ENCODE measurements at regions not wholly inside any gene's neighbourhood (a gene's known extent, or its start where the extent isn't known, plus 50 kb on each side); places are given as distances from the start of the nearest gene placed in this dataset.

DNA sequence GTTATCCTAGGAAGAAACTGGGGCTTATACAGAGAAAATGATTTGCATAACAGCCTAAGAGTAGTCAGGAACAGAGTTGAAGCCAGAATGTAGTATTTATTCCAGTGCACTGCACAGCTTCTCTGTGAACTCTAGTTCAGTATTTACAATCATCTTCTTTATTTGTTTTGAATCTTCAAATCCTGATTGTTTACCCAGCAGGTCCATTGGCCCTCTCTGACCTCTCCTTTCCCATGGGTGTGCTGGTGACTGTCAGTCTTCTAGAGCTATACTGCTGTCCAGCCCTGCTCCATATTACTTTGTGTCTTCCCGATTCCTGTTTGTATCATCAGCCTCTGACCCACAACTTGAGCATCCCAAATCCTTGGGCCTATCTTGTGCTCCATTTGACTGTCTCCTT, 301.9 kb upstream of the HS3ST1 start:
- no peak for DNase-seq

GRCh38 chr4:11729548-11729947, 300.9 kb upstream of the HS3ST1 start:
- DNase-seq, result no peak

DNA sequence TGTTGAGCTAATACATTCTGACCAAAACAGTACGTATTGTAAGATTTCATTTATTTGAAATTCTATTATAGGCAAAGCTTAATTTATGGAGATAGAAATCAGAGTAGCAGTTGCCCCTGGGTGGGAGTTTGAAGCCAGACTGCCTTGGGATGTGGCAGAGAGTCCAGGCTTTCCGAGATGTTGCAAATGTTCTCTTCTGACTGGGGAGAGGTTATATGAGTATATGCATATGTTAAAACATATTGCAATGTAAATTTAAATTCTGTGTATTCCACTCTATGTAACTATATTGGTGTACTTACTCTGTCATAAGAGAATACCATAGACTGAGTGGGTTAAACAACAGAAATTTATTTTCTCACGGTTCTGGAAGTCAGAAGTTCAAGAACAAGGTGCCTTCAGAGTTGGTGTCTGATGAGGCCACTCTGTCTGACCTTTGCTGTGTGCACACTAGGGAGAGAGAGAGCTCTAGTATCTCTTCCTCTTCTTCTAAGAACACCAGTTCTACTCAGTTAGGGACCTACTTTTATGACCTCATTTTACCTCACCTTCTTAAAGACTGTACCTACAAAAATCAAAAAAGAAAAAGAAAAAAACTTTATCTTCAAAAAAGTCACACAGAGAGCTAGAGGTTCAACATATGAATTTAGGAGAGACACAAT, 299.3 kb upstream of the HS3ST1 start:
- no peak for DNase-seq

DNA sequence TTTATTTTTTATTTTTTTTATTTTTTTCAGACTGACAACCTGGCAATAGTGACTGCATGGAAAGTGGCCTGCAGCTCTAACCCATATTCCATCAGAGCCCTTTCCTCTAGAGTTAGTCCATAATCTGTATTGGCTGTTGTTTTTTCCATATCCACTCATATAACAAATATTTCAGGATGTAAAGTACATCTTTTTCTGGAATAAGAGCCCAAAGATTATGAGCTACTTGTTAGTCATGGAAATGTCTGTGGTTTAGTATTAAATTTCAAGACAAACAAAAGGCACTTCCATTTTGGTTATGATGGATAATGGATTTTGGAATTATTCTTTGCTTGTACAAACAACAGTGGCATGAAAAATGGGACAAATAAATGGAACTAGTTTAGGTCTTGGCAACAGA, 296.0 kb upstream of the HS3ST1 start:
- DNase-seq, result no peak

GRCh38 chr4:11722223-11722622, 293.5 kb upstream of the HS3ST1 start:
- DNase-seq, result no peak

DNA sequence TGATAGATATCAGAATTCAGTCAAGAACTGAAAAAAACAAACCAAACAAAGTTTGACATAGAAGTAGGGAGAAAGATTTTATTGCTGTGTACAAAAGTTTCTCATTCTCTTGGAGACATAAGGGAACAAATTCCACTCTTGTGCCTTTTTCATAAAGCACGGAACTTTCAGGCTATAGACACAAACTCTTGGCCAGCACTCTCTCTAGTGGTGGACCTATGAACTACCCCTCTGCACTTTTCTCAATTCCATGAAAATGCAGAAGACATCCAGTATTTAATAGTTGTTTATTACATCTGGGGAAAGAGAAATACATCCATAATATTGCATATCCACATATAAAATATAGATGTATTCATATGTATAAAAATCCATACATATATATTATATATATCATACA, 291.6 kb upstream of the HS3ST1 start:
- DNase-seq, result peak; percentile 15

DNA sequence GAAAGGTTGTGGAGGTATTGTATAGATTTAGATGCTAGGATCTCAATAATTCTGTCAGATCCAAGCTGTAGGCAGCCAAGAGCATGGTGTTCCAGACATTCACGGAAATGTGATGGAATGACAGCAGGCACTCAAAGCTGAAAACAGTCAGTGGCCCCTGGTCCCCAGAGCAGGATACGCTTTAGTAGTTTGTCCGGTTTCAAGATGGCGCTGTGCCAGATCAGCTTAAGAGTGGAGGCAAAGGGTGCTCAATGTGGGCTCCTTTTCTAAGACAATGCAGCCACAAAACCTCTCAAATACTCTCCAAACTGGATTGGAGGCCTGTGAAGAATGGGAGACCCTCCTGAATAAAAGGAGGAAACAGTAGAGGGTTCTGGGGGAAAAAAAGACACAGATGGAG, 291.2 kb upstream of the HS3ST1 start:
- no peak for DNase-seq

GRCh38 chr4:11715753-11716521, 287.2 kb upstream of the HS3ST1 start:
- DNase-seq, result no peak

DNA sequence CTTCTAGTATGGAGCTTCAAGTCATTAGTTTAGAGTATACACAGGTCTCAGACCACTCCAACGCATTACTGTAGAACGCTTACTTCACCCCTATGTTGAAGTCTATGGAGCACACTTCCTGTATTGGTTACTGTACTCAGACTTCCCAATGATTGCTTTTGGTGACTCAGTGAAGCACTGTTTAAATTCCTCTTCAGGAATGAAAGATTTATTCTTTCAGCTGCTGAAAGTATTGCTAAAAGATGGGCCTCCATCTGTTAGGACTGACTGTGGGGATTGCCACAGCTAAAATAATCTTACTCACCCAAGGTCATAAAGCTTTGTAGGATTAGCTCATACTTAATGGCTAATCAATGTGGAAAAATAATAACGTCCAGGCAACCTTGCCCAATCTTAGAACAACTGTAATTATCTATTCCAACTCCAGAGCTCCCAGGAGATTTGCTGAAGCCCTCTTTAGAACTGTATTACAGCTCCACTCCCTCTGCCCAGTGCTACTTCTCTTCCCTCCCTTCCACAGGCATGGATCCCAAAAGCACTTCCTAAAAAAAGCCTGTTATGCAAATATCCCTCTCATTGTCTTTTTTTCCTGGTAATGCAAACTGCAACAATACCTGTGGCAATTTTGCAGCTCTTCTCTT, 281.9 kb upstream of the HS3ST1 start:
- DNase-seq, result no peak

DNA sequence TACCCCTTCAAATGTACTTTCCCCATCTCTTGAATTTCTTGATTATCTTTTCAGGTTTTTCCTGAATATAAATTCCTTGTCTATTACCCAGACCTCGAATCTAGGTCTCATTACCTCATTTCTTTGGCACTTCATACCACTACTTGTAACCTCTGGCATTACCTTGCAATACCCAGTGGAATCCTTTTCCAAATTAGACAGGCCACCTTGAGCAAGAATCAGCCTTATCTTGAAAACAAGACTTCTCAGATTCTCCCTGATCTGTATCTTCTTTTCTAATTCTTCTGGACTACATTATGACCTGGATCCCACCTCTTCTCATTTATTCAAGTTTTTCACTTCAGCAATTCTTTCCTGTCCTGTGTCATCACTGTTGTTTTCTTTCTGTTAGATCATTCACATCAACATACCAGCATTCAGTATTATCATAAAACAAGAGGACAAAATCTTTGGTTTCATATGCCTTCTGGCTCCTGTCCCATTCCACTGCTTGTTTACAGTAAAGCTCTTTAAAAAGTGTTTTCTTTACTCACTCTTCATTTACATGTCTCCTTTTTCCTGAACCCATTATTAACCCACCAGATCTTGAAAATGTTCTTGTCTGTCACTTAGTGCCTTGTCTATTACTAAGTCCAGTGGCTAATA, 275.6 kb upstream of the HS3ST1 start:
- no peak for DNase-seq

GRCh38 chr4:11702886-11703557, 274.3 kb upstream of the HS3ST1 start:
- DNase-seq, result no peak

- DNase-seq, result no peak
Measured at GRCh38 chr4:11701966-11702725, 273.5 kb upstream of the HS3ST1 start.

DNA sequence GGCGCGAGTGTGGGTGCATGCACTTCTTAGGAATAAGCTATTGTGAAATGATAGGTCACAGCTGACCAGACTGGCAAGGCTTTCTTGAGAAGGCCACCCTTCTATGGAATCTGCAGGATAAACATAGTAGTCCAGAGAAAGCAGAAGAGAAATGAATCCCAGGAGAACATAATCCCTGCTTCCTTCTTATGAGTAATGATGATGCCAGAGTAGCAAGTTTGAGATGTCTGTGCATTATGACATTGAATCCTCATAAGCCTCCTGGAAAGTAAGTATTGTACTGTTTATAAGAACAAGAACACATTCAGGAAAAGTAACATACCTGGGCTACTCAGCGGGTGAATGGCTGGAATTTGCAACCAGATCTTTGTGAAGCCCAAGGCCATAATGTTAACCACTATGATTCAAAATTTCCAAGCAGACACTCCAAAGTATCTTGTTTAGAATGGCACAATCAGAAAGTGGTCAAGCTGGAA, 272.1 kb upstream of the HS3ST1 start:
- DNase-seq, result no peak

- no peak for DNase-seq
Measured at GRCh38 chr4:11698846-11699590, 270.3 kb upstream of the HS3ST1 start.

DNA sequence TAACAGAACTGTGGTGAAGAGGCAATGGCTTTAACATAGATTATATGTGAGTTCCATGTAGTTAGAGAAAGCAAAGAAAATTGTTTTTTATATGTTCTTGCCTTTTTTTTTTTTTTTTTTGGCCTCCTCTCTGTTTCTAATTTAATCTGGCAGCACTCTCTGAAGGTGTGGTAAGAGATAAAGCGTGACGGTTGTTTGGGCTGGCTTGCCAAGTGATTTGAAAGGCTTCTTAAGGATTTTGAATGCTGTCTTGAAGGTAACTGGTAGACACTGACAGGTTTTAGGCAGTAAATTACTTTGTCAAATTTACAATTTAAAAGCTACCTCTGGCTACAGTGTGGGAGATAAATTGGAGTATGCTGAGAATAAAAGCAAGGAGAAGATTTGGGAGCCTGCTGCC, 269.3 kb upstream of the HS3ST1 start:
- no peak for DNase-seq

- no peak for DNase-seq
Measured at GRCh38 chr4:11693693-11694092, 265.0 kb upstream of the HS3ST1 start.

GRCh38 chr4:11691236-11691635, 262.5 kb upstream of the HS3ST1 start:
- no peak for DNase-seq

- DNase-seq, result no peak
Measured at GRCh38 chr4:11687727-11688126, 259.0 kb upstream of the HS3ST1 start.

GRCh38 chr4:11685481-11685880, 256.8 kb upstream of the HS3ST1 start:
- no peak for DNase-seq

DNA sequence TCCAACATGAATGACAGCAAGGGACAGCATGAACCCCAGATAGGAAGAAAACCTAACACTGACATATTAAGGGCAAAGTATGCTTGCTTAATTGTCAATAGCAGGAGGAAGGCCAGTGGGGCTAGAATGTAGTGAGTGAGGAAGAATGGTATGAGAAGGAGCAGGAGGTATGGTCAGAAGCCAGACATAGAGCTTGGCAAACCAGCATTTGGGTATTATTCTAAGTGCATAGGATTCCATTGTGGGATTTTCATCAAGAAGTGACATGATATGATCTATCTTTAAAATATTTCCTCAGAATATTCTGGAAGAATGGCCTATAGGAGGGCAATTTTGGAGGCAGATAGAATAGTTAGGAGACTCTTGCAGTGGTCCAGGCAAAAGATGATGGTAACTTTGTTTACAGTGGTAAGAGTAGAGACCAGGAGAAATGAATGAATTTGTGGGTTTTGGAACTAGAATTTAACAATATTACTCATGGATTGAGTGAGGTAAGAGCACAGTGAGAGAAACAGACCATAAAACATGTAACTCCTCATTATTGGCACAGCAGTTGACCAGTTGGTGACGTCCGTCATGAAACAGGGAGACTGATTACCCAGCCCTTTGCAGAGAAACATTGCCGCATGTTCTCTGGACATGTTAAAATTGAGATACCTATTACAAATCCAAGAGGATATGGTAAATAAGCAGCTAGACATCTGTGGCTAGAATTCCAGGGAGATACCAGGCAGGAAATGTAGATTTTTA, 246.5 kb upstream of the HS3ST1 start:
- DNase-seq, result no peak

GRCh38 chr4:11670304-11670703, 241.6 kb upstream of the HS3ST1 start:
- DNase-seq, result no peak

All from eye (tissue), 1 donor.